Right forelimb (tissue), 1 donor: ENCODE measurements at regions not wholly inside any gene's neighbourhood (a gene's known extent, or its start where the extent isn't known, plus 50 kb on each side); places are given as distances from the start of the nearest gene placed in this dataset.

Source experiments
- DNase-seq: peaks from one replicate; pipeline ENCODE4 v3.0.0-alpha.2; 2018

- no peak for DNase-seq
Observed at GRCh38 chr10:83952314-83952713, 187.0 kb upstream of the GHITM start.

DNA sequence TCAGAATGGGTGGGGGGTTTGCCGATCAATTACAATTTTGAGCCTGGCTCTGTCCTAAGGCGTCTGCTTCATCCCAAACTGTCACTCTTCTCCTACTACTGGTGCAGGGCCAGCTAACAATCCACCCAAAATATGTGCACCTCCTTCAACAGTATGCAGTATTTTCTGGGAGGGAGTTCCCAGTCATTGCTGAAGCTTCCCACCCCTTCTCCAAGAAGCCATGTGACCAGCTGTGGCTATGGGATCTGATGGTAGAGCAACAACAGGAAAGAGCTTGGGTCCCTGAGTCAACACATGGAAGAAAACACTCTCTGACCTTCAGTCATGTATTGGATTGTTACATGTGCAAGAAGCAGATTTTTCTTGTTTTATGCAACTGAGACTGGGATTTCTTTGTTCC is 185.7 kb upstream of the GHITM start:
- DNase-seq, result no peak

GRCh38 chr10:83954193-83954799 is 185.0 kb upstream of the GHITM start:
- no peak for DNase-seq

GRCh38 chr10:83955406-83955805 is 183.9 kb upstream of the GHITM start:
- no peak for DNase-seq

- no peak for DNase-seq
Observed at GRCh38 chr10:83957168-83957947, 182.0 kb upstream of the GHITM start.

GRCh38 chr10:83959328-83959727 is 180.0 kb upstream of the GHITM start:
- no peak for DNase-seq

DNA sequence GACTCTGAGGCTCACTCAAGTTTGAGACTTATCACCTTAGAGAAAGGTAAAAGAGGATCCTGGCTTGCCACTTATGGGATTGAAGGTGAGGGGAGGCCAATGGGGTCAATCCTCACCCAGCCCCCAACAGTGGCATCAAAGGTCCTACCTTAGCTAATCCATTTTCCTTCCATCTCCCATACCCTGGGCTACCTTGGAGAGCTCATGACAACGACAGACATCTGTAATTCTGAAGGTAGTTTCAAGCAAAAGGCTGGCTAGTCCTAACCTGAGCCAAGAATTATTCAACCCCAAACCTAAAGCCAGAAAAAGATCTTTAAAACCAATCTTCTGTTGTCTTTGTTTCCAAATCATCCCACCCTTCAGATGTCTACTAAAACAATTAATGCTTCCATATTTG is 179.2 kb upstream of the GHITM start:
- no peak for DNase-seq

DNA sequence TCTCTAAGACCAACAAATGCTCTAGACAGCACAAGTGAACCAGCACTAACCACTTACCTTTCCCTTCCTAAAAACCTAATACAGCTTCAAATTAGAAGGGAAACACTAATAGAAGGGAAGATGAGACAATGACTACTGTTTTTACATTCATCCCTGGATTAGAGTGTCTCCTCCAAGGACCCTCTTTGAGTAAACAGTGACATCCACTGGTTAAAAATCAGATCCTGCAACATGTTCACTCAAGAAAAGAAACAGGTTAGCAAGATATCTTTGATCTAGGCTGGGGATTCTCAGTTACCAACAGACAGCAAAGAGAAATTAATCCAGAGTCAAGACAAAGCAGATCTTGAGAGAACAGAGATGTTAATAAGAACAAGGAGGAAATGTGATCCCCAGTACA is 177.7 kb upstream of the GHITM start:
- DNase-seq, result no peak

DNA sequence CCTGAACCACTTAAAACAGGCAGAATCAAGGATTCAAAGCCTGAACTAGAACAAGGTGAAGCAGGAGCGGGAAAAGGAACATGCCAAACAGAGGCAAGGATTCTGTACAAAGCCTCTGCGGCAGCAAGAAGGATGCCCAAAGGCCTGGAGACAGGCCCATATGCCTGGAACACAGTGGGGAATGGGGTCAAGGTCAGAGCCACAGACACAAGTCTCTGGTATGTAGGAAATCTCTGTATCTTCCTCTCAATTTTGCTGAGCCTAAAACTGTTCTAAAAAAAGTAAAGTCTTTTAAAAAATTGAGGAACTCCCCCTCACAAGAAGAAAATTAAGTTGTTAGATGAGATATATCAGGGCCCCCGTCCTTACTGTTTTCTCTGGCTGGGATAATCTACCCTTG is 175.9 kb upstream of the GHITM start:
- no peak for DNase-seq

DNA sequence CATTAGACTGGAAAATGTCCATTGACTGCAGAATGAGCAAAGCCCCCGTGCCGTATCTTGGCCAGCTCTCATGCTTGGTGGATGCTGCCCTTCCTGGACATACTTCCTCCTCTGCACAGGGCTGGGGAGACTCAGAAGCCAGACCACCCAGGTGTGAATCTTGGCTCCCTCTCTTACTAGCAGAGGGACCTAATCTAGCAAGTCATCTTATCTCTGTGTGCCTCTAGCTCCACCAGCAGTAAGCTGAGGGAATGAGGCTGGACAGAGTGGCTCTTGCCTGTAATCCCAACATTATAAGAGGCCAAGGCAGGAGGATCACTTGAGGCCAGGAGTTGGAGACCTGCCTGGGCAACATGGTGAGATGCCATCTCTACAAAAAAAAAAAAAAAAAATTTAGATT is 173.8 kb upstream of the GHITM start:
- DNase-seq, result no peak

DNA sequence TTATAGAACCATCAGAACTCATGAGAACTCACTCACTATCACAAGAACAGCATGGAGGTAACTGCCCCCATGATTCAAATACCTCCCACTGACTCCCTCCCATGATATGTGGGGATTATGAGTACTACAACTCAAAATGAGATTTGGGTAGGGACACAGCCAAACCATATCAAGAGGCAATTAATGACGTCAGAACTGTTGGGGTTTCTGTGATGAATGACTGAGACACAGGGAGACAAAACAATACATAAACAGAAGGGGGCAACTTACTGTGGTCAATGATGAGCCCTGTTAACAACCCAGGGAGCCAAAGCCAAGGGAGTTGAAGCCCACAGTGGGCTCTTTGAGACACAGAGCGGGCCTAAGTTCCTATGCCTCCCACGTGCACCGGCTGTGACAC is 171.3 kb upstream of the GHITM start:
- DNase-seq, result no peak

- no peak for DNase-seq
Observed at GRCh38 chr10:83978681-83979383, 160.5 kb upstream of the GHITM start.

DNA sequence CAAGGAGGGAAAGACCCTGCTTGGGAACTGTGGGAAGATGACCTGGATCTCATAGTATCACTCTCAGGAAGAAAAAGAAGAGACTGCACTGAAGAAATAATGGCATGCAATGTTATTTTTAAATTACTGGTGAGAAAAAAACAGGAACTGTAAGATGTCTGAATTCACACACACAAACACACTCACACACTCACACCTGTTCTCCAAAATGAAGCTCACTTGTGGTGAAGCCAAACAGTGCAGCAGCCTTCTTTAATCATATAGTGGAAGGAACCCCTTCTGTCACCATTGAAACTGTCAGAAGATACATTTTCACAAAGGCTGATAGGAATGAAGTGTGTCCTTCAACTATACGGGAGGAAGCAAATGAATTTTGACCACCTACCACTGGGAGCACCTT is 156.5 kb upstream of the GHITM start:
- no peak for DNase-seq

GRCh38 chr10:83983578-83984255 is 155.6 kb upstream of the GHITM start:
- DNase-seq, result no peak

- DNase-seq, result no peak
Observed at GRCh38 chr10:83984256-83984640, 155.1 kb upstream of the GHITM start.

GRCh38 chr10:83986800-83987199 is 152.5 kb upstream of the GHITM start:
- DNase-seq, result no peak

GRCh38 chr10:83987216-83987615 is 152.1 kb upstream of the GHITM start:
- no peak for DNase-seq

DNA sequence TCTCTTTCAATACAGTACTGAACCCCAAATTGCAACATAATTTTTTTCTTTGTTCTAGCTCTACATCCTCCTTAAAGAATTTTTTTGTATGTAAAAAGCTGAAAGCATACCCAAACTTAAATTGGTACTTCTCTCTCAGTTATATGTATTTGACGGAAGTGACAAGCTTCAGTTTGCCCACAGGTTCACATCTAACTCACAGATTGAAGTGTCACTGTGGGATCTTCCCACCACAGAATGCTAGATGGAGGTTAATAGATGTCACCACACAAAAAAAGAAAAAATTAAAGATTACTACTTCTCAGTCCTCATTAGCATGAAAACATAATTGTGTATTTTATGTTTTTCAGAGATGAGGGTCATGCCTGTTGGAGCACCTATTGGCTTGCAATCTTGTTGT is 150.9 kb upstream of the GHITM start:
- no peak for DNase-seq

DNA sequence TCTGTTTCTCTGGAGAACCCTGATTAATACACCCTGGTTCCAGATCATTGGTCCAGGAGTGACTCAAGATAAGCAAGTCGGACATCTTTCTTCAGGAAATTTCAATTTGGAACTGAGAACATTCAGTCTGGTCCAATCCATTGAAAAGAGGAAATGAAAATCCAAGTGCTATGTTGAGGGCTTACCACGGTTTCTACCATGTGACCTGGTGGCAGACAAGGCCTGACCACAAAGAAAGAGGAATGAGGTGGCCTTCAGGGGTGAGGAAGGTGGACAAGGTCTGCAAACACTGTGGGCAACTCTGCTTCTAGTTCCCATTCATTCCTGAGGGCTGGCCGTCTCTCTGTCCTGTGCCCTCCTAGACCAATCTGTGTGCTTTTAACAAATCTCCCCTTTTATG is 149.2 kb upstream of the GHITM start:
- no peak for DNase-seq

DNA sequence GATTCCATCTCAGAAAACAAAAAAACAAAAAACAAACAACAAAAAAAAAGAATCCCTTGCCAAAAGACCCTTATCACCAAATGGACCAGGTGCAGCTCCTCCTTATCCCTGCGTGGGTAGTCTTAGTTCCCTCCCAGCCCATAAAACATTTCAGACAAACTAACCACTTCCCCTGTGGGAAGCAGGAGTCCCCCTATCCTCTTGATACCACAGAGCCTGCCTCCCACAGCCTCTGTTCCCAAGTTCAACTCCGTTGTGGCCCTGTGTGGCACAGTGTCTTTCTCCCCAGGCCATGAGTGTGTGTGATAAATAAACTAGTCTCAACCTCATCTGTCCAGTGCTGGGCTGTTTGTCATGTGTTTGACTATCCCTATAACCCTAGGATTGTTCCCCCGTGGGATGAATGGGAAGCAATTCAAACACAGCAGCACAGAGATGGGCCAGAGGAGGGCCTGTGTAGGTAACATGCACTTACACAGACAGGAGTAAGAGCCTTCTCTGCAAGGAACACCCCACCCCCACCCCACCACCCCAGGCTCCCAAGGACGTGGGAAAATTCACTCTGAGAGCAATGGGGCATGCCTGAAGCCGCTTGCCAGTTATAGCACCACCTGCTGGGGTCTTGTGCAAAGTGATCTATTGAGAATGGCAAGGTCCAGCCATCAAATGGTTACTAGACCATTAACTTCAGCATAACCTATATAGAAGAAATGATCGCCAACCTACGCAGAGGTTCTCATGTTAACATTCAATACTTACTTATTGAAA is 147.1 kb upstream of the GHITM start:
- no peak for DNase-seq

GRCh38 chr10:83994325-83994724 is 145.0 kb upstream of the GHITM start:
- DNase-seq, result no peak

DNA sequence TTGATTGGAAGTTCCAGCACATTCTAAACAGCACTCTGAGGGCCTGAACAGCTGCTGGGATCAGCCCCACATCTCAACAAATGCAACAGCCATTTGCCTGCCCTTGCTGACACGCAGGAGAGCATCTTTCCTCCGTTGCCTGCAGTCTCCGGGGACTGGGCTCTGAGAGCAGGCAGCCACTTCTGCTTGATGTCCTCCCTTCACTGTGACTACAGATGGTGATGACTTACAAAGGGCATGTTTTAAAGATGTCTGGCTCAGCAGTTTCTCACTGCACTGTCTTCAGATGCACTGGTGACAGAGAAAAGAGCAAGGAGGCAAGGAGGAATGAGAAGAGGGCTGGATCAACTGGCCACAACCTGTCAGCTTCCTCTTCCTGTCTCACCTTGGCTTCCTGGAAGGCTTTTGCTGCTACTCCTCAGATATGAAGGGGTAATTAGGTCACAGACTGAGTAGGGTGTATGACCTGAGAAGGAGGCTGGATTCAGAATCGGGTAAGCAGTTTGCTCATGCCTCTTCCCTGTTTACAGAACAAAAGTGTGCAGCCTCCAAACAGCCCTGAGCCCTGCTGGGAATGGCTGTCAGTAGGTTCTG is 143.5 kb upstream of the GHITM start:
- DNase-seq, result no peak

- DNase-seq, result no peak
Observed at GRCh38 chr10:84004221-84004620, 135.1 kb upstream of the GHITM start.
